ENCODE measurements at regions not wholly inside any gene's neighbourhood (a gene's known extent, or its start where the extent isn't known, plus 50 kb on each side); places are given as distances from the start of the nearest gene placed in this dataset.
"Not testable (repeated sequence)": the region's sequence is repeated elsewhere in the genome, so short reads cannot be mapped to it uniquely, and the experiment has no call there.

DNA sequence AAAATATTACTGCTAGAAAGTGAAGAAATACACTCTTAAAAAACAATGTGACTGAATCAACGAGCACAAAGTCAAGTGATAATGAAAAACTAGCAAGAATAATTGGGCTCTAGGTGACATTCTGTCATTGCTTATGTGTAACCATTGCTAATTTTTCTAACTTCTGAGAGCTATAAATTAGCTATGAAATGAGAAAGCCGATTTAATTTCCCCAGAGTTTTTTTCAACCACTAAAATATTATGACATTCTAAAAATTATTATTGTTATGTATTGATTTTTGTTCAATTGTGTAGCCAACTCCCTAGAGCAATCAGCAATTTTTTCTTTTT lies 458.6 kb upstream of the ATXN8OS start:
- no peak for DNase-seq (ENCODE audit: low spot score)

DNA sequence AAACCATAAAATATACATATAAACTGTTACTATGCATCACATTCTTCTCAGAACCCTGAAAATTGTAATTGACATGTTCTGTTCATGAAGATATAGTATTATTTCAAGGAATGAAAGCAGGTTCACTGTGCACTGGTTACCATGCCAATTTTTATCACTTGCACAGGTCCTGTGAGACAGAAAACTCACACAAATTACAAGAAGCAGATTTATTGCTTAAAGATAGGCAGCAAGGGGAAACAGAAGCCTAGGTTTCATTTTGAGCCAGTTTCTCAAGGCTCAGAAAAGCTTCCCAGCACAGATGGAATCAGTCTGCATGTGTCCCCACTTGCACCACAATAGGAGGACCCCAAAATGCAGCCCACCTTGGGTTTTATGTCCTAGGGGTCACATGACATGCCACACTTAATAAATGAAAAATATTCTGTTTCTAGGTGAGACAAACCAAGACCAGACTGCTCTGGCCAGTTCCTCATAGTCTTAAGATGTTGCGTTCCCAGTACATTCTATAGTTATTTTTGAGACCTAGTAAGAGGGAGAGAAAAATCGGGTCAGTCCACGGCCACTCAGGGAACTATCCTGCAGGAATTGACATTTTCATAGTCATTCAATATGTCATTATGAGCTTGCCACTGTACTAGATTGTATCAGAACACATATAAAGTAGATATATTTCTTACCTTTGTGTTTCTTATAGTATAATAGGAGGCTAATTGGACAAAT lies 459.1 kb upstream of the ATXN8OS start:
- no peak for DNase-seq (ENCODE audit: low spot score)

- no peak for DNase-seq (ENCODE audit: low spot score)
Measured at GRCh38 chr13:69644447-69644846, 463.2 kb upstream of the ATXN8OS start.

- no peak for DNase-seq (ENCODE audit: low spot score)
Measured at GRCh38 chr13:69641773-69642172, 465.9 kb upstream of the ATXN8OS start.

GRCh38 chr13:69633044-69633443 lies 474.6 kb upstream of the ATXN8OS start:
- DNase-seq (ENCODE audit: low spot score) = no peak

- DNase-seq (ENCODE audit: low spot score) = no peak
Measured at GRCh38 chr13:69623973-69624372, 483.7 kb upstream of the ATXN8OS start.

GRCh38 chr13:69619651-69620050 lies 488.0 kb upstream of the ATXN8OS start:
- no peak for DNase-seq (ENCODE audit: low spot score)

- no peak for DNase-seq (ENCODE audit: low spot score)
Measured at GRCh38 chr13:69618838-69619237, 488.8 kb upstream of the ATXN8OS start.

DNA sequence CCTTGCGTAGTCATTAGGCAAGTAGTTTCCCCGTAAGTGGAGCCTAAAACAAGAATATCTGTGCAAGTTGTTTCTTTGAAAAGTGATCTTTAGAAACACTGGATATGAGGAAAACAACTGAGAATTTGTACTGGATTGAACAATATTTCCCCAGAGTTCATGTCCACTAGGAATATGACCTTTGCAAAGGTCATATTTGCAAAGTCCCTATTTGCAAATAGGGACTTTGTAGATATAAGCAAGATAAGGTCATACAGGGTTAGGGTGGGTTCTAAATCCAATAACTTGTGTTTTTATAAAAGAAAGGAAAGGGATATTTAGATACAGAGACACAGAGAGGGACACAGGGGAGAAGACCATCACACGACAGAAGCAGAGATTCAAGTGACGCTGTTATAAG lies 489.2 kb upstream of the ATXN8OS start:
- DNase-seq (ENCODE audit: low spot score) = no peak

- no peak for DNase-seq (ENCODE audit: low spot score)
Measured at GRCh38 chr13:69617587-69617986, 490.0 kb upstream of the ATXN8OS start.

DNA sequence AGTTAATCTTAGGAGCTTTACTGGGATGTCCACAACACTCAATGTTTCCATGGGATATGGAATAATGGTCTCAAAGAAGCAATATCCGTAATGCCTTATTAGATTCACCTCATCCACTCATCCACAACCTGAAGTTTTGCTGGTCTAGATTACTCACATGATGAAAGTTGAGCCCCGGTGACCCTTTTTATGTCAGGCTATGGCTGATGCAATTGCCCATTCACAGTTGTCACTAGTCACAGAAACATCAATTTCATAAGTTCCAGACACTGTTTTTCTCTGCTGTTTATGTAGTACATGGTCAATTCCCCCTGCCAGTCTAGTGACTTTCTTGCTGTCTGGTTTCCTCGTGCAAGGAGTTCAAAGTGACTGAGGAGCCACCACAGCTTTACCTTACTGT lies 491.2 kb upstream of the ATXN8OS start:
- no peak for DNase-seq (ENCODE audit: low spot score)

- DNase-seq (ENCODE audit: low spot score) = not testable (repeated sequence)
Measured at GRCh38 chr13:69615055-69615454, 492.6 kb upstream of the ATXN8OS start.

DNA sequence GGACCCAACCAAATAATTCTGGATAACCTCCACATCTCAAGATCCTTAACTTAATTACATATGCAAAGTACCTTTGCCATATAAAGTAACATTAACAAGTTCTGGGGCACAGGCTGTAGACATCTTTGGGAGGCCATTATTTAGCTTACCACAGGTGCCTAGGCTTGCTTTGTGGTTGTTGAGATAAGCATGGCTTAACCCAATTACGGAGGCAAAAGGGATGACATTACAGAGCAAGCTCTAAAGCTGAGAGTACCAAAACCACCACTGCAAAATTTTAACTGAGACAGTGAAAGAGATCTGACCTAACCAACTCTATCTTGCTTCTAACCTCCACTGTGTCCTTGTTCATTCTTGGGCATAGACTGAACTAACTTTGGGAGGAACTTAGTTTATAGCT lies 502.9 kb upstream of the ATXN8OS start:
- no peak for DNase-seq (ENCODE audit: low spot score)

- DNase-seq (ENCODE audit: low spot score) = no peak
Measured at GRCh38 chr13:69603144-69603853, 504.3 kb upstream of the ATXN8OS start.

GRCh38 chr13:69601661-69602060 lies 506.0 kb upstream of the ATXN8OS start:
- no peak for DNase-seq (ENCODE audit: low spot score)

DNA sequence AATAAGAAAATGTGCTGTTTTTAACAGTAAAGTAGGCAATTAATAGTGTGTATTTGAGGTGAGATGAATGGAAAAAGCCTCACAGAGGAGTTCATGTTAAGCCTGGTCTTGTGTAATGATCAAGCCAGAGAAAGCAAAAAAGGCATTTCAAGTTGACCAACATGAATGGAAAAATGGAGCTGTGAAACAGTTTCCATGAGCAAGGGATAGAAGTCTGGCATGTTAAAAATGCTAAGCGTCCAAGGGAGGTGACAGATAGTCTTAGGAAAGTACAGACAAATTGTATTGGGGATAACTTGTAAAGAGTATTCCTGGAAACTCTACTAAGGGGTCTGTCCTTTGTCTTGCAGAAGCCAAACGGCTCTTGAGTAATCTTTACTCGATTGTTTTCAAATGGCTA lies 506.8 kb upstream of the ATXN8OS start:
- no peak for DNase-seq (ENCODE audit: low spot score)

- no peak for DNase-seq (ENCODE audit: low spot score)
Measured at GRCh38 chr13:69597088-69597487, 510.5 kb upstream of the ATXN8OS start.

- no peak for DNase-seq (ENCODE audit: low spot score)
Measured at GRCh38 chr13:69595181-69595580, 512.4 kb upstream of the ATXN8OS start.

- no peak for DNase-seq (ENCODE audit: low spot score)
Measured at GRCh38 chr13:69591437-69591836, 516.2 kb upstream of the ATXN8OS start.

- DNase-seq (ENCODE audit: low spot score) = no peak
Measured at GRCh38 chr13:69589531-69590235, 517.9 kb upstream of the ATXN8OS start.

DNA sequence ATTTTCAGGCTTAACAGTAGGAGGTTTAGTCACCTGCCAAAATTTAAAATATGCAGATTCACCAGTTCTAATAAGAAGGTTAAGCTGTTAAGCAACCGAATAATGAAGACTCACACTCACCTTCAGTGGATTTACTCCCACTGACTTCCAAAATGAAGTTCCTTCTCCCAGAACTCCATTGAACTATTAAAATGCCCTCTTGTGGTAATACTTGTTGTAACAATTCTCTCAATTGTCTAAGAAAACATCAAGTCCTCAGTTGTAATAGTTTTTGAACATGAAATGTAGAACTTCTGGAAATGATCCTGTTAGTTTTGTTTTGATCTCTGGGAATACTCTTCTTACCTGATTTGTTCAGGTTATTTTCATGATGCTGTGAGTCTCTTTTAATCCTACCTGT lies 522.0 kb upstream of the ATXN8OS start:
- DNase-seq (ENCODE audit: low spot score) = no peak

GRCh38 chr13:69580255-69580654 lies 527.4 kb upstream of the ATXN8OS start:
- no peak for DNase-seq (ENCODE audit: low spot score)

DNA sequence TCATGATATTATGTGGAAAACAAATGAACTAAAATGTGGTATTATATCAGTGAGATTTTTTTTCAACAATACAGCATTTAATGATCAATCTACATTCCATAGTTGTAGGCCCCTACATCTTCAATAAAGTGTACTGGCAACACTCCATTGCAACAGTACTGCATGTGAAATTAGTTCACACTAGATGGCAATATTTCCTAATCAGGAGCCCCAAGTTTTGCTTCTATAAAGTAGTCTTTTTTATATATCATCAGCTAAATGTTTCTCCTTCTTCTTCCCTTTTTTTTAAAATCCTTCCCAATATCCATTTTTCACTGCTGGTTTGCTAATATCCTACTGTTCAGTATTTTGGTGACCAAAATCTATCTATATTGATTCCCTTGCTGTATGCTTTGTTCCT lies 528.3 kb upstream of the ATXN8OS start:
- peak; percentile 24 for DNase-seq (ENCODE audit: low spot score)
